Activated naive CD4-positive, alpha-beta T cell treated with anti-CD3 and anti-CD28 coated beads, Interleukin-2, amount 50 U/mL, for 72 hours (primary cell): ENCODE measurements at regions not wholly inside any gene's neighbourhood (a gene's known extent, or its start where the extent isn't known, plus 50 kb on each side); places are given as distances from the start of the nearest gene placed in this dataset.

Source experiments
- ATAC-seq, 2 donors: fragments of 150-1000 bp; cut with Tn5 transposase; 2 replicates each; pipeline ENCODE4 v1.10.0; 2021; ENCODE audit warnings: mild to moderate bottlenecking in 2 of 2, moderate library complexity in 2 of 2
- DNase-seq, 2 donors: peaks; one replicate each; pipeline ENCODE4 v3.0.0; 2021 to 2022; ENCODE audit warnings: low spot score in 2 of 2
- H3K27ac Mint-ChIP-seq, 2 donors: one replicate each; pipeline ENCODE4 v1.8.0; 2022; ENCODE audit warnings: mild to moderate bottlenecking in 2 of 2, mixed read lengths in 2 of 2
- H3K36me3 Mint-ChIP-seq, 2 donors: one replicate each; pipeline ENCODE4 v1.8.0; 2022; ENCODE audit warnings: mixed read lengths in 2 of 2
- H3K9me3 Mint-ChIP-seq, 2 donors: one replicate each; pipeline ENCODE4 v1.8.0; 2022; ENCODE audit warnings: mixed read lengths in 2 of 2

- DNase-seq (no peak), ATAC-seq (no peak)
- Mint-ChIP-seq H3K27ac (no peak overlapping the region), H3K9me3 (peaks cover 5 to 9% of the 10 kb centered on the region in 2 donors), H3K36me3 (peaks cover 0 to 6% of the 10 kb centered on the region in 2 donors)
These were observed 53.5 kb upstream of the CHODL start for GRCh38 chr21:18191139-18191538.

GRCh38 chr21:18178509-18178908 lies 66.1 kb upstream of the CHODL start:
- Mint-ChIP-seq H3K27ac (no peak overlapping the region), H3K9me3 (peaks cover 0 to 9% of the 10 kb centered on the region in 2 donors), H3K36me3 (no peaks in the 10 kb centered on the region)
- no peak for ATAC-seq
- no peak for DNase-seq

- H3K9me3 Mint-ChIP-seq = peaks cover 4 to 8% of the 10 kb centered on the region in 2 donors
- no peak overlapping the region for H3K27ac Mint-ChIP-seq
- ATAC-seq = no peak
- no peak for DNase-seq
- peaks cover 0 to 4% of the 10 kb centered on the region in 2 donors for H3K36me3 Mint-ChIP-seq
These were observed 70.3 kb upstream of the CHODL start for GRCh38 chr21:18174370-18174769.

- DNase-seq (no peak), ATAC-seq (no peak)
- H3K9me3 Mint-ChIP-seq = peaks cover 4 to 5% of the 10 kb centered on the region in 2 donors
- H3K27ac Mint-ChIP-seq = no peak overlapping the region
- H3K36me3 Mint-ChIP-seq = peaks cover 0 to 4% of the 10 kb centered on the region in 2 donors
These were observed 73.8 kb upstream of the CHODL start for GRCh38 chr21:18170829-18171228.

- DNase-seq = no peak
- no peak for ATAC-seq
- H3K27ac Mint-ChIP-seq = no peak overlapping the region
- H3K9me3 Mint-ChIP-seq = peaks cover 4 to 5% of the 10 kb centered on the region in 2 donors
- H3K36me3 Mint-ChIP-seq = peaks cover 0 to 4% of the 10 kb centered on the region in 2 donors
These were observed 74.4 kb upstream of the CHODL start for GRCh38 chr21:18170221-18170620.

- no peak for ATAC-seq
- Mint-ChIP-seq H3K27ac (no peak overlapping the region), H3K9me3 (peaks cover 4 to 5% of the 10 kb centered on the region in 2 donors), H3K36me3 (peaks cover 0 to 4% of the 10 kb centered on the region in 2 donors)
- no peak for DNase-seq
These were observed 76.5 kb upstream of the CHODL start for GRCh38 chr21:18168108-18168507.

- no peak for DNase-seq
- H3K36me3 Mint-ChIP-seq = no peaks in the 10 kb centered on the region
- ATAC-seq = no peak
These were observed 79.7 kb upstream of the CHODL start for GRCh38 chr21:18164933-18165332.

GRCh38 chr21:18164483-18164882 lies 80.2 kb upstream of the CHODL start:
- no peak for ATAC-seq
- DNase-seq = no peak
- no peak overlapping the region for H3K27ac Mint-ChIP-seq
- no peaks in the 10 kb centered on the region for H3K36me3 Mint-ChIP-seq
- H3K9me3 Mint-ChIP-seq = peaks cover 4 to 7% of the 10 kb centered on the region in 2 donors

More at GRCh38 chr21:18164933-18165332, 79.7 kb upstream of the CHODL start:
- H3K27ac Mint-ChIP-seq = no peak overlapping the region
- H3K9me3 Mint-ChIP-seq = peaks cover 7% of the 10 kb centered on the region in 2 donors

- Mint-ChIP-seq H3K9me3 (peaks cover 4 to 7% of the 10 kb centered on the region in 2 donors), H3K36me3 (no peaks in the 10 kb centered on the region)
These were observed 80.7 kb upstream of the CHODL start for GRCh38 chr21:18163956-18164355.

GRCh38 chr21:18161841-18162240 lies 82.8 kb upstream of the CHODL start:
- no peak overlapping the region for H3K27ac Mint-ChIP-seq
- H3K36me3 Mint-ChIP-seq = no peaks in the 10 kb centered on the region
- ATAC-seq = no peak
- no peak for DNase-seq
- H3K9me3 Mint-ChIP-seq = peaks cover 4 to 7% of the 10 kb centered on the region in 2 donors

More at GRCh38 chr21:18163956-18164355, 80.7 kb upstream of the CHODL start:
- ATAC-seq (no peak), DNase-seq (no peak)
- no peak overlapping the region for H3K27ac Mint-ChIP-seq

- Mint-ChIP-seq H3K27ac (no peak overlapping the region), H3K9me3 (peaks cover 3 to 6% of the 10 kb centered on the region in 2 donors), H3K36me3 (no peaks in the 10 kb centered on the region)
- no peak for ATAC-seq
- DNase-seq = no peak
These were observed 87.2 kb upstream of the CHODL start for GRCh38 chr21:18157406-18157805.

- Mint-ChIP-seq H3K36me3 (no peaks in the 10 kb centered on the region), H3K27ac (no peak overlapping the region), H3K9me3 (no peaks in the 10 kb centered on the region)
- ATAC-seq (no peak), DNase-seq (no peak)
These were observed 89.0 kb upstream of the CHODL start for GRCh38 chr21:18155508-18156193.

- no peak for ATAC-seq
- no peaks in the 10 kb centered on the region for H3K36me3 Mint-ChIP-seq
These were observed 91.6 kb upstream of the CHODL start for GRCh38 chr21:18153063-18153462.

GRCh38 chr21:18152371-18152770 lies 92.3 kb upstream of the CHODL start:
- no peak for ATAC-seq
- Mint-ChIP-seq H3K36me3 (no peaks in the 10 kb centered on the region), H3K9me3 (peaks cover 0 to 6% of the 10 kb centered on the region in 2 donors), H3K27ac (no peak overlapping the region)
- no peak for DNase-seq

More at GRCh38 chr21:18153063-18153462, 91.6 kb upstream of the CHODL start:
- DNase-seq = no peak
- Mint-ChIP-seq H3K9me3 (peaks cover 0 to 6% of the 10 kb centered on the region in 2 donors), H3K27ac (no peak overlapping the region)

- H3K36me3 Mint-ChIP-seq = no peaks in the 10 kb centered on the region
- no peak overlapping the region for H3K27ac Mint-ChIP-seq
- DNase-seq (no peak), ATAC-seq (no peak)
- peaks cover 0 to 17% of the 10 kb centered on the region in 2 donors for H3K9me3 Mint-ChIP-seq
These were observed 93.6 kb upstream of the CHODL start for GRCh38 chr21:18151046-18151445.

- H3K27ac Mint-ChIP-seq = no peak overlapping the region
- H3K9me3 Mint-ChIP-seq = peaks cover 0 to 17% of the 10 kb centered on the region in 2 donors
- DNase-seq = no peak
- no peak for ATAC-seq
- no peaks in the 10 kb centered on the region for H3K36me3 Mint-ChIP-seq
These were observed 96.2 kb upstream of the CHODL start for GRCh38 chr21:18148401-18148800.

GRCh38 chr21:18147678-18148077 lies 97.0 kb upstream of the CHODL start:
- Mint-ChIP-seq H3K9me3 (peaks cover 0 to 17% of the 10 kb centered on the region in 2 donors), H3K36me3 (no peaks in the 10 kb centered on the region), H3K27ac (no peak overlapping the region)
- ATAC-seq (no peak), DNase-seq (no peak)

GRCh38 chr21:18146820-18147219 lies 97.8 kb upstream of the CHODL start:
- no peaks in the 10 kb centered on the region for H3K36me3 Mint-ChIP-seq
- no peak for DNase-seq
- no peak for ATAC-seq
- H3K9me3 Mint-ChIP-seq = peaks cover 0 to 17% of the 10 kb centered on the region in 2 donors
- no peak overlapping the region for H3K27ac Mint-ChIP-seq
